ENCODE measurements at regions not wholly inside any gene's neighbourhood (a gene's known extent, or its start where the extent isn't known, plus 50 kb on each side); places are given as distances from the start of the nearest gene placed in this dataset.

DNA sequence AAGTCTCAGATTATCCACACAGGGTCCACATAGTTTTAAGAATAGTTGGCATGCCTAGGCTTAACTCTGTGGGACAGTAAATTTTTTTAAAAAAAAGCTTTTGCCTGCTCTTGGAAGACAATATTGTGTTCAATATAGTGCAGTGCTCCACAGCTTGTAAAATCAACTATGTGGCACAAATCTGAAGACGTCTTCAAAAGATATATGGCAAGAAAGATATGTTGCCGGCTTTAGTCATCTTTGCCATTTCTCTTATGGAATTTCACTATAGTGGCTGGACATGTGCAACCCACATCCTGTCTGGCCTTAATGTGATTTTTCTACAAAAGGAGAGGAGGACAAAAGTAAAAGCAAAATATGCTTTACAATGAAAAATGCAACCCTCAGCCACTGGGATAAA, 90.5 kb downstream of the MGST1 start:
- DNase-seq (ENCODE audit: low read depth), result no peak
- in situ Hi-C loops (cut with HindIII; ENCODE audit: low sequenced_read_pairs), result no loop called here
- H3K4me3 ChIP-seq (ENCODE audit: low read depth, low read length), result no peak overlapping the region
- TF ChIP-seq CTCF (IDR thresholded peaks at IDR 0.05; ENCODE audit: low read depth, low read length, missing control alignments), result no peak

DNA sequence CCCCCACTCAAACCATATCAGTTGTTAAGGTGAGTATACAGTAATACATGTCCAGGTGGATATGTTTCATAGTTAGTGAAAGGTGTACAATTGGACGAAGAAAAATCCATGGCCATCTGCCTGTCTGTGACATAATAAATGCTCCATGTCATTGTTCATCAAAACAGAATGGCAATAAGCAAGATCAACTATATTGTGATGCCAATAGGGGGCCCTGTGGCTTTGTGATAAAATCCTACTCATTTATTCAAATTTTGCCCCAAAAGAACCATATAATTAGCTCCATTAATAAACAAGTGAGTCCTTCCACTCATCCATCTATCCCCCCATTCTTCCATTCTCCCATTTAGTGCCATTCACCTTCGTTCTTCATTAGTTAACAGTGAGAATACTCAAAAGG, 102.0 kb downstream of the MGST1 start:
- H3K4me3 ChIP-seq (ENCODE audit: low read depth, low read length), result no peak overlapping the region
- no peak for TF ChIP-seq CTCF (IDR thresholded peaks at IDR 0.05; ENCODE audit: low read depth, low read length, missing control alignments)
- in situ Hi-C loops (cut with HindIII; ENCODE audit: low sequenced_read_pairs), result no loop called here
- DNase-seq (ENCODE audit: low read depth), result no peak

DNA sequence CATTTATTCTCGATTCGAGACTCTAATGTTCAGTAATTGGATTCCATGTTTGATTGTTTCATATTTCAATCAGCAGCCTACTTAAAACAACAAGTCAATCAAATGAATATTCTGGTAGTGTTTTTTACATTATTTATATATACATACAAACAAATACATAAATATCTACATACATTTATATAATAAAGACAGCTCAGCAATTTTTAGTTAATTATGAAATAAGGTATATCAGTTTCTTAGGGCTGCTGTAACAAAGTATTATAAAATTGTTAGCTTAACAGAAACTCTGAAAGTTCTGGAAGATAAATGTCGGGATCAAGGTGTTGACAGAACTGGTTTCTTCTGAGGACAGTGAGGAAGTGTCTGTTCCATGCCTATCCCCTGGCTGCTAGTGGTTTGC, 105.9 kb downstream of the MGST1 start:
- no peak for DNase-seq (ENCODE audit: low read depth)
- no peak overlapping the region for H3K4me3 ChIP-seq (ENCODE audit: low read depth, low read length)
- in situ Hi-C loops (cut with HindIII; ENCODE audit: low sequenced_read_pairs), result no loop called here
- no peak for TF ChIP-seq CTCF (IDR thresholded peaks at IDR 0.05; ENCODE audit: low read depth, low read length, missing control alignments)

DNA sequence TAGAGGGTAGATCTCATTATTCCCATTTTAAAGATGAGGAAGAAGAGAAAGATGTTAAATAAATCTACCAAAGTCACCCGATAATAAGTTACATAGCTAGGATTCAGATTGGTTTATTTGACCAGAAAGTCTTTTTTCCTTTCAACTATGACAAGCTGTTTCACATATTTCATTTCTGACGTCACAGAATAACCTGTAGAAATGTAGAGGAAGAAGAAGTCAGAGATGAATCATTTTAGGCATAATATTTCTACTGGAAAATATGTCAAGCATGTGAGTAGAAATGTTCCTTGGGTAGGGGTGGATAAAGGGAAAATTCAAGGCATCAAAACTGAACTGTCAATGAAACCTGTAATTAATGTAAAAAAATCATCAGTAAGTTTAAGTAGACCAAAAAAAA, 107.0 kb downstream of the MGST1 start:
- DNase-seq (ENCODE audit: low read depth), result no peak
- in situ Hi-C loops (cut with HindIII; ENCODE audit: low sequenced_read_pairs), result no loop called here
- TF ChIP-seq CTCF (IDR thresholded peaks at IDR 0.05; ENCODE audit: low read depth, low read length, missing control alignments), result no peak
- H3K4me3 ChIP-seq (ENCODE audit: low read depth, low read length), result no peak overlapping the region

GRCh38 chr12:16458521-16459078, 111.2 kb downstream of the MGST1 start:
- no peak for DNase-seq (ENCODE audit: low read depth)
- no peak overlapping the region for H3K4me3 ChIP-seq (ENCODE audit: low read depth, low read length)
- in situ Hi-C loops (cut with HindIII; ENCODE audit: low sequenced_read_pairs), result no loop called here
- no peak for TF ChIP-seq CTCF (IDR thresholded peaks at IDR 0.05; ENCODE audit: low read depth, low read length, missing control alignments)

GRCh38 chr12:16467272-16467671, 119.8 kb downstream of the MGST1 start:
- no peak for DNase-seq (ENCODE audit: low read depth)
- in situ Hi-C loops (cut with HindIII; ENCODE audit: low sequenced_read_pairs), result no loop called here
- no peak overlapping the region for H3K4me3 ChIP-seq (ENCODE audit: low read depth, low read length)
- no peak for TF ChIP-seq CTCF (IDR thresholded peaks at IDR 0.05; ENCODE audit: low read depth, low read length, missing control alignments)

DNA sequence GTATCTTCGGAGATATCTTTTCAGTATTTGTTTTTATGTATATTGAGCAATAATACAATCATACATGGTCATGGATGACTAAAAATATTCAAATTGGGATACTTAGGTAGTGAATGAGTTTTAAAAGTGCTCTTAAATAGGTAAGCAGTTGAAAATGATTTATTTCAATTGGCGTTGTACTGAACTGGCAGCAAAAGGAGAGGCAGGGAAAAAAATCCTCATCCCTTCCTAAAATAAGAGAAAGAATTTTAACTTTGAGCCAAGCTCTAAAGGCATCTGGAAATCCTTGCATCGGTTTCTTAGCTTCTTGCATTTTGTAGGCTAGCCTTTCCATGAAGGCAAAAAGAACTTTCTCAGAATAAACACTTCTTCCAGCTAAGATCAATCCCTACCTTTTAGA, 125.2 kb downstream of the MGST1 start:
- no peak for DNase-seq (ENCODE audit: low read depth)
- no peak overlapping the region for H3K4me3 ChIP-seq (ENCODE audit: low read depth, low read length)
- in situ Hi-C loops (cut with HindIII; ENCODE audit: low sequenced_read_pairs), result no loop called here
- no peak for TF ChIP-seq CTCF (IDR thresholded peaks at IDR 0.05; ENCODE audit: low read depth, low read length, missing control alignments)
